Stomach (tissue), 4 donors: ENCODE measurements at regions not wholly inside any gene's neighbourhood (a gene's known extent, or its start where the extent isn't known, plus 50 kb on each side); places are given as distances from the start of the nearest gene placed in this dataset.

Experiments used
- CTCF ChIP-seq, 7 experiments: fragments of 450-650 bp in 4 of 7; fragments of 200-600 bp in 3 of 7; sonication (generic) in 3 of 7; IDR thresholded peaks; one replicate each; pipeline ENCODE4 v1.5.1; 2016 to 2019; ENCODE audit warnings: antibody characterized with exemption in 7 of 7, control low read depth in 2 of 7, mild to moderate bottlenecking in 1 of 7
- POLR2A ChIP-seq, 4 donors: fragments of 450-650 bp; IDR thresholded peaks; one replicate each; pipeline ENCODE4 v1.6.1; 2016; ENCODE audit warnings: antibody characterized with exemption in 4 of 4, control low read depth in 2 of 4, mild to moderate bottlenecking in 1 of 4, moderate library complexity in 1 of 4

- TF ChIP-seq CTCF (IDR thresholded peaks at IDR 0.05) (no peak), POLR2A (IDR thresholded peaks at IDR 0.05) (no peak)
Measured at GRCh38 chr5:126117044-126117443, 306.2 kb upstream of the GRAMD2B start.
